Adrenal gland (tissue), 5 donors: ENCODE measurements at regions not wholly inside any gene's neighbourhood (a gene's known extent, or its start where the extent isn't known, plus 50 kb on each side); places are given as distances from the start of the nearest gene placed in this dataset.

Source experiments
- POLR2A ChIP-seq, 2 donors: fragments of 450-650 bp; IDR thresholded peaks; one replicate each; pipeline ENCODE4 v1.6.1; 2017; ENCODE audit warnings: antibody characterized with exemption in 2 of 2, mild to moderate bottlenecking in 2 of 2, moderate library complexity in 1 of 2
- TF ChIP-seq, protein P1 (sequence below), 6 experiments: fragments of 450-650 bp in 4 of 6; fragments of 200-600 bp in 2 of 6; sonication (generic) in 1 of 6; IDR thresholded peaks; 1 replicate in 5 of 6; 2 replicates in 1 of 6; pipeline versions ENCODE4 v1.5.1 to v1.8.0; 2016 to 2021; ENCODE audit warnings: antibody characterized with exemption in 6 of 6, mild to moderate bottlenecking in 2 of 6, moderate library complexity in 1 of 6
- donor health status: DM: no; HTN: no; CAD: no.

DNA sequence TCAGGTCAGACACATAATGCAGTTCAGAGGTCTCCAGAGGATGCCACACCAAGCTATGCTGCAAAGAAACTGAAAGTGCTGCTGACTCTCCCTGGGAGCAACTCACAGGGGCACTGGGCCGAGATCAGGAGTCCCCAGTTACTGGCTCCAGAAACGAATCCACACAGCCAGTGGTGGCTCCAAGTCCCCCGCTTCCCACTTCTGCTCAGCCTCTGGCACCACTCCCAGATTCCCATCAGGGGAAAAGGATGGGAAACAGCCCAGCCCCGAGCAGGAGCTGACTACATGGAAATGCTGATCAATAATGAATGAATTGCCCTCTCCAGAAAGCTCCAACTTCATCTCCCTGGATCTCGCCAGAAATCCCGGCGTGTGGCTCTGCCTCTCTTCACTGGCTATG, 62.3 kb upstream of the CDH5 start:
- TF ChIP-seq POLR2A (IDR thresholded peaks at IDR 0.05): no peak
- TF ChIP-seq, protein P1, sequence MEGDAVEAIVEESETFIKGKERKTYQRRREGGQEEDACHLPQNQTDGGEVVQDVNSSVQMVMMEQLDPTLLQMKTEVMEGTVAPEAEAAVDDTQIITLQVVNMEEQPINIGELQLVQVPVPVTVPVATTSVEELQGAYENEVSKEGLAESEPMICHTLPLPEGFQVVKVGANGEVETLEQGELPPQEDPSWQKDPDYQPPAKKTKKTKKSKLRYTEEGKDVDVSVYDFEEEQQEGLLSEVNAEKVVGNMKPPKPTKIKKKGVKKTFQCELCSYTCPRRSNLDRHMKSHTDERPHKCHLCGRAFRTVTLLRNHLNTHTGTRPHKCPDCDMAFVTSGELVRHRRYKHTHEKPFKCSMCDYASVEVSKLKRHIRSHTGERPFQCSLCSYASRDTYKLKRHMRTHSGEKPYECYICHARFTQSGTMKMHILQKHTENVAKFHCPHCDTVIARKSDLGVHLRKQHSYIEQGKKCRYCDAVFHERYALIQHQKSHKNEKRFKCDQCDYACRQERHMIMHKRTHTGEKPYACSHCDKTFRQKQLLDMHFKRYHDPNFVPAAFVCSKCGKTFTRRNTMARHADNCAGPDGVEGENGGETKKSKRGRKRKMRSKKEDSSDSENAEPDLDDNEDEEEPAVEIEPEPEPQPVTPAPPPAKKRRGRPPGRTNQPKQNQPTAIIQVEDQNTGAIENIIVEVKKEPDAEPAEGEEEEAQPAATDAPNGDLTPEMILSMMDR (IDR thresholded peaks at IDR 0.05): no peak
